IPS-NIHi11 (cell line): ENCODE measurements at regions not wholly inside any gene's neighbourhood (a gene's known extent, or its start where the extent isn't known, plus 50 kb on each side); places are given as distances from the start of the nearest gene placed in this dataset.
"Not testable (repeated sequence)": the region's sequence is repeated elsewhere in the genome, so short reads cannot be mapped to it uniquely, and the experiment has no call there.

Source experiments
- DNase-seq: peaks from one replicate; pipeline ENCODE4 v3.0.0; 2012; ENCODE audit warnings: mixed read lengths, low spot score

DNA sequence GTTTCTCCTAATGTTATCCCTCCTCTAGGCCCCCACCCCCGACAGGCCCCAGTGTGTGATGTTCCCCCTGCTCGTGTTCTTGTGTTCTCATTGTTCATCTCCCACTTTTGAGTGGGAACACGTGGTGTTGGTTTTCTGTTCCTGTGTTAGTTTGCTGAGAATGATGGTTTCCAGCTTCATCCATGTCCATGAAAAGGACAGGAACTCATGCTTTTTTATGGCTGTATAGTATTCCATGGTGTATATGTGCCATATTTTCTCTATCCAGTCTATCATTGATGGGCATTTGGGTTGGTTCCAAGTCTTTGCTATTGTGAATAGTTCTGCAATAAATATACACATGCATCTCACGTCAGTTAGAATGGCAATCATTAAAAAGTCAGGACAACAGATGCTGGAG lies 305.9 kb downstream of the MED10 start:
- not testable (repeated sequence) for DNase-seq

DNA sequence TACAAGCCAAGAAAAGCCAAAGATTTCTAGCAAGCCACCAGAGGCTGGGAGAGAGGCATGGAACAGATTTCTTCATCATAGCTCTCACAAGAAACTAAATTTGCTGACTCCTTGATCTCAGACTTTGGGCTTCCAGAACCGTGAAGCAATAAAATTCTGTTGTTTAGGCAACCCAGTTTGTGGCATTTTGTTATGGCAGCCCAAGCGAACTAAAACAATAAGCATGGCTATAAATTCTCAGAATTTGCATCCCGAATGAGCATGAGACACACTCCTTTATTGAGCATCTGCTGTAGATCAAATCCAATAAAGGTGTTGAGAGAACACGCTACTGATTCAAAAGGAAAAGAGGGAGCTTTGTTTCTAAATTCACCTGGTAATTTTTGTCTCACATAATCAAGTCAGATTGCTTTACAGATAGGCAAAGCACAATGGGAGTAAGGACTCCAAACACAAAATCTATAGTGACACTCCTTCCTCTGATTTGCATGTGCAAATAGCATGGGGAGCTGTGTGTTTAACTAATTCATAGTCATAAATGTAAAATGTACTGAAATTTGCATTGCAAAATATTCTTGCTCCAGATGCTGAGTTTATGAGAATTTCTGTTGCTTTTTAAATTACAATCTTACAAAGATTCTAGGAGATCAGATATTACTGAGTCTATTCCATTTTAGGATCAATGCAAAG lies 308.7 kb downstream of the MED10 start:
- no peak for DNase-seq

DNA sequence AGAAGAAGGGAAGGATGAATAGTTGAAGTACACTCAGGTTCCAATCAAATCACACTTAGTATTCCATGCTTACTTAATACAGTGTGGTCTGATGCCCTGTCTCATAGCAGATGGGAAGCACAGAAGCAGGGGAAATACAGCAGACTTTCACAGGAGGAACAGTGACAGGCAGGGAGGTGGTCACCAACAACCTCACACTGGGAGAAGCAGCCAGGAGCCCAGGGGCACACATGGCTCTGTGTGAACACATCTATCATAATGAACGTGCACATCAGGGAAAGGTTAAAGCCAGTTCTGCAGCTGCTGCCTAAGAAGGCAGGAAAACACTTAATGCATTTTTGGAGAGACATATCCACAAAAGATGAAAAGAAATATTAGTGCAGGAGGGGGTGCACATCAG lies 312.3 kb downstream of the MED10 start:
- DNase-seq: no peak

DNA sequence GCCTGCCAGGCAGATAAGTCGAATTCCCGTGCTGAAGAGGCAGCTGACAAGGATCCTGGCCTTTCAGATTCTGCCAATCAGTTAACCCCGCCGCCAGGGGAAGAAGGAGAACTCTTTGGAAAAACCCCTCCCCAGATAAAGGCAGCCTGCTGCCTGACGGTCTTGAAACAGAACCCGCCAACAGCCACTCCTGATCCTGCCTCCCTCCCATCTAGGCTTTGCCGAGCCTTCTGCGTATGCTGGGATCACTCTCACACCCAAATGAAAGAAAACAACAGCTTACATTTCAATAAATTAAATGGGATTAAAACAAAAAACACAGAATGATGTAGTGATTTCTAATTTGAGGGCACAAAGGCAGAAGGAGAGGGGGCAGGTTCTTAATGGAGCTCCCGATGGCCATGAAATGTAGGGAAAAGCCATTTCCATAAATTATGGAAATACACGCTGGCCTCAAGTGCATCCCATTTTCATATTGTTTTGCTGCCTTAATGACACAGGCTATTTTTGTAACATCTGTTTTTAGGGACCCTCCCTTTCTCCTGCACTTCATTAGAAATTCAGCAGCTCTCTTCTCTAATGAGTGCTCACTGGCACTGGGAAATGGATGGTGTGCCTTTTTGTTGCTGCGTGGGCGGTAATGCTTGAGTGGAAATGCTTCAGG lies 319.1 kb downstream of the MED10 start:
- DNase-seq: no peak

DNA sequence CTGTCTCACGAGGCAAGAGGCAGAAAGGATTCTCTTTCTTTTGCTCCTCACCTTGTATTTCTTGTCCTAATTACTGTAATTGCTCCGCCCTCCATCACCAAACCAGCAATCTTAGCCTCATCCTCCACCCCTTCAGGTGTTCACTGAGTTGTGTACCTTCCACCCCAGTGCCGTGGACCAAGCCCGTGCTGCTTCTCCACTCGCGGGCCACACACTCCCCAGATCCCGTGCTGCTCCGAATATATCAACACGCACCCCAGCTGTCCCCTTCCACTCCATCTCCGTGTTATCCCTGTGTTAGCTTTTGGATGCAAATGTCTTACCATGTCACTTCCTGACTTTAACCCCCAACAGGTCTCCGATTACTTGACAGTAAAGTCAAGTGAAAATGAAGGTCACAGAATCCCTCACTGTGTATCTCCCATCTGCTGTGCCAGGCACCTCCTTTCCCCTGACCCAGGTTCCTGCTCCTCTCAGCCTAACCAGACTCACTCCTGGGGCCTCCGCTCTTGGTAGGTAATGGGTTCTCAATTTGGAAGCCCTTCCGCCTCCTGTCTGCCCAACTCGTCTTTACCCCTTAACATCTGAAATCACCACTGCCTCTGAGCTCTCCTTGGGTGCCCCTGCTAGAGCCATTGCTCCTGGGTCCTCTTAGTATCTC lies 320.2 kb downstream of the MED10 start:
- no peak for DNase-seq

DNA sequence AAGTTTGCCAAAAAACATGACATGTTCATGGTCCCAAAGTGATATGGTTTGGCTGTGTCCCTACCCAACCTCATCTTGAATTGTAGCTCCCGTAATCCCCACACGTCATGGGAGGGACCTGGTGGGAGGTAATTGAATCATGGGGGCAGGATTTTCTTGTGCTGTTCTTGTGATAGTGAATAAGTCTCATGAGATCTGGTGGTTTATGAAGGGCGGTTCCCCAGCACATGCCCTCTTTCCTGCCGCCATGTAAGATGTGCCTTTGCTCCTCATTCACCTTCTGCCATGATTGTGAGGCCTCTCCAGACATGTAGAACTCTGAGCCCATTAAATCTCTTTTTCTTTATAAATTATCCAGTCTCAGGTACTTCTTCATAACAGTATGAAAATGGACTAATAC lies 322.1 kb downstream of the MED10 start:
- DNase-seq: no peak

DNA sequence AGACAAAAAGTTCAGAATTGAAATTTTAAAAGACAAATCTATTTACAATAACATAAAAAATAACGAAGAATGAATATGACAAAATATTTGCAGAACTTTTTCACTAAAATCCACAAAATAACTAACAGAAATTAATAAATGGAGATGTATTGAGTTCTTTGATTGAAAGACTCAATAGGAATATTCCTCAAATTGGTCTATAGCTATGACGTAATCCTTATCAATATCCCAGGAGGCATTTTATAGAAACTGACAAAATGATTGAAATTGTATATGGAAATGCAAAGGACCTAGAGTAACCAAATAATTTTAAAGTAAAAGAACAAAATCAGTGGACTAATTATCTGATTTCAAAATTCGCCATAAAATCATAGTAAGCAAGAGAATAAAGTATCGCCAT lies 328.7 kb downstream of the MED10 start:
- no peak for DNase-seq

DNA sequence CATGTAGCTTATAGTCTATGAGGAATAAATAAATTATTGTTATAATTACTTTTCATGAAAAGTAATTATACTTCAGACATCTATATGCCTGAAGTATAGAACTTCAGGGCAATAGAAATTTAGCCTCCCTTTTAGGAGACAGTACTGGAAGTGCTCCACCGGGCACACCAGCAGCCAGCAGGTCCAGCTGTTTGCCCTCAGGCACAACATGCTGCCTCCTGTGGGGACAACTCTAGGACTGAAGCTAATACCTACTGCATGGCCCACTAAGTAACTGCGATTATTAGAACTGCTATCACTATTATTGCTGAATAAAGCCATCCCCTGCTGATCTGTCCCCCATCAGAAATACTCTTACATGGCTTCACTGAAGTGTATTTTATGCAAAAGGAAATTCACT lies 329.6 kb downstream of the MED10 start:
- no peak for DNase-seq

DNA sequence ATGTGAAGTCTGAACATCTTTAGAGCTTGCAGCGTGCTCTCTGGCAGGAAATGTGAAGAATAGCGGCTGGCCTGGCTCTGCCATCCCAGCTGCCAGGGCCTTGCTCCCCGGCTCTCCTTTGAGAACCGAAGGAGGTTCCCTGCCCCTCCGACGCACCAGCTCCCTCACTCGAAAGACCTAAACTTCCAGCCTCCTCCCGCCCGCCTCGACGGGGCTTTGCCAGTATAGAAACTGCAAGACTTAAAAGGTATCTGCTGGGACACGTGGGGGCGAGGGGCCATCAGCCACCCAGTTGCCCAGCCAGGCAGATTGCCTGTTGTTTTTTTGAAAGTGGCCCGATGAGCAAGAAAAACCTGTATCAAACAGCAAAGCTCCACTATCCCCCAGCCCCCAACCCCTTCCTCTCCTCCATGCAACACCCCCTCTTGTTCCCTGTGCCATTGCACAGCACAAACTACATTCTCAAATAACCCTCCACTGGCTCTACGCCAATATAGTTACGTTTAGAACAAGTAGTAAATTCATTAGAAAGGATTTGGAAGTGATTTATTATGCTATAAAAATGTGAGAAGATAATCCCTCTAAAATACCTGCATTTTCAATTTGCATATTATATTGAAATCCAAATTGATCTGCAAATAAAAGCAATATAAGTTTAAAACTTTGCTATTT lies 331.9 kb downstream of the MED10 start:
- DNase-seq: no peak

DNA sequence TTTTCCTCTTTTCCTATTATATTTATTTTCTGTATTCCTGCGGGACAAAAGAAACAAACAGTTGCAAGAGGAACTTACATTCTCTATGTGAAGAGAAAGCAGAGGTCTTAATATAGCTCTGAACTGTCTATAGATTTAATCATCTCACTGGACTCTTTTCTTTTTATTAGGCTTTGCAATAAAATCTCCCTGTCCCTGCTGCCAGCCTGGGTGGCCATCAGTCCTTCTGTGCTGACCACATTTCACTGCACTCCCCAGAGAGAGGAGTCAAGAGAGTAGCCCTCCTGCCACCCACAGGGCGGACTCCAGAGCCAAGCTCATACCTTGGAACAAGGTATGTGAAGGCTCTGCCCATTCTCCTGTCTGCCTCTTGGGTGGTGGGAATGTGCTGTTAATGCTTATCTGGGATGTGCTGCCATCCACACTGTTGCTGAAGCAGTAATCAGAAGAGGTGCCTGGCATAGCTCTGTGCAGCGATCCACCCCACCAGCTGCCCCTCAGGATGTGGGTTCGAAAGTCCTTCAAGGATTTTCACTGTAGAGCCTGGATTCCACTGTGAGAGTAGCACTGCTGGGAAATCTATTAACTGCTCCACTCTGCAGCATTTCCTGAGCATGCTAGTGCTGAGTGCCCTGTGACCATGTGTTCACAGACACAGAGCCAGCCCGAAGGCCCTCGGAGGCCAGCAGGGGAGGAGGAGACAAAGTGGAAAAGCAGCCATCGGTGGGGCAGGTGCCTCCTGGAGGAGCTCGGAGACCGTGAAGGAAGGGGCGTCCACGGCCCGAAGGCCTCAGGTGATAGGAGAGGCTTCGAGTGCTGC lies 334.6 kb downstream of the MED10 start:
- no peak for DNase-seq

DNA sequence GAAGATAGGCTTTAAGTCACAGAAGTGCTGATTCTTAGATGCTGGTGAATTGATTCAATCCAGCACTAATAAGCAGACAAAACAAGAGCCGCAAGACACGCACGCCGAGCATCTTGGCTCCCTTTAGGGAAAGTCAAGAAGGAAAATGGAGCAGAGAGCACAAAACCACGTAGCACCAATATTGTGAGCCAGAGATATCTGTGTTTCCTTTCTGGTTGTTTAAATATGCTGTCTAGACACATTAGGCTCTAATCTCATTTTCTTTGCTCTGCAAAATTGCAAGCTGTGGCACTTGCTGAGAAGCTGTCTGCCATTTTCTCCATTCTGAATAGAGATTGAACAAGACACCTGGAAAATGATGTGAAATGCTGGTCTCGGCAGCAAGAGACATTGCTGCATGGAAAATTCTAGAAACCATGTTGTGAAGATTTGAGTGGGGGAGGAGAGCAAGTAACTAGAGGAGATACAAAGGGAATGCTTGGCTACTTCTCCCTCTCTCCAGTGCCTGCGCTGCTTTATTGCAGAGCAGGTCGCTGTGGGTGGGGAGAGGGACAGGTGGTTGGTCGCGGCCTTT lies 336.3 kb downstream of the MED10 start:
- no peak for DNase-seq

DNA sequence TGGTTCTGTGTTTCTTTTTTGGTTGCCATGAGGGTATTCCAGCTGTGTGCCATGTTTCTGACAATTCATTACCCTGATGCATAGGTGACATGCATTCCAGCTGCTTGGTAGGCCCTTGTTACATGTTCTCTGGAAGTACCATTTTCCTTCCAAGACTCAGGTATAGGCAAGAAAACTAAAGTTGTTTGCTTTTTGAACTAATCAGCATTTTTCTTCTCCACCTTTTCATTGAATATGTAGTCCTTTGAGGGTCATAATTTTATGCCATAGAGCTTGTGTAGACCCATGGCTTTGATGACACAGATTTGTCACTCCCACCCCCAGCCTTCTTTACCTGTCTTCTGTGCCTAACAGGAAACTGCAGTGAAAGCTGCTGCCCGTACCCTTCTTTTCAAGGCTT lies 339.2 kb downstream of the MED10 start:
- no peak for DNase-seq

DNA sequence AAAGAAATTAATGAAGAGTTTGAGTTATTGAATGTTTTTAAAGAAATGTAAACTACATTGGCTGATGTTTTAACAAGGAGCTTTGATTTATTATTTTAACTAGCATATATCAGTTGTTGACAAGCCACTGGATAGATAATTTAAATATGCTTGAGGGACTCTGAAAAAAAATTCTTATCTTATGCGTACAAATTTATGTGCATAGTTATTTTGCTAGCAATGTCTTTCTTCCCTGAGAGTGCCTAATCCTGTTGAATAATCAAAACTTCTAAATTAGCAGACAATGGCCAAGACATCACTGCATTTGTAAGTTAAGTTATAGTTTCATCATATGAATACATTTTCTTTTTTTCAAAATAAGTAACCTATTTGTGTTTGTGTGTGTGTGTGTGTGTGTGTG lies 342.3 kb downstream of the MED10 start:
- no peak for DNase-seq

DNA sequence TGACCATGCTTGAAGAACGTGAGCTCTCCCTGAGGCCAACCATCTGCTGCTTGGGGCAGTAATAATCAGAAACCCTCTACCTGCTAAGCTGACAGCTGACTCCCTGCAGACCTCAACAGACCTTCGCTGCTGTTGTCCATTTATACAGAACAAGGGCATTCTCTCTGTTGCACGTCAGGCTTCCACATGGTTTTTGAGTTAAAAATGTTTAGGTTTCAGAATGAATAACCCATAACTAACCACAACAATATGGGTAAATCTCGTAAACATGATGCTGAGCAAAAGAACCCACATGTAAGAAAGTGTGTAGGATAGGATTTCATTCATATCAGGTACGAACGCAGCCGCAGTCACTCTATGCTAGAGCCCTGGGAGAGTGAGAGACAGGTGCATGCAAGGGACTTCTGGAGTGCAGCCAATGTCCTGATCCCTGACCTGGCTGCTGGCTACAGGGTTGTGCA lies 348.5 kb downstream of the MED10 start:
- DNase-seq: no peak

DNA sequence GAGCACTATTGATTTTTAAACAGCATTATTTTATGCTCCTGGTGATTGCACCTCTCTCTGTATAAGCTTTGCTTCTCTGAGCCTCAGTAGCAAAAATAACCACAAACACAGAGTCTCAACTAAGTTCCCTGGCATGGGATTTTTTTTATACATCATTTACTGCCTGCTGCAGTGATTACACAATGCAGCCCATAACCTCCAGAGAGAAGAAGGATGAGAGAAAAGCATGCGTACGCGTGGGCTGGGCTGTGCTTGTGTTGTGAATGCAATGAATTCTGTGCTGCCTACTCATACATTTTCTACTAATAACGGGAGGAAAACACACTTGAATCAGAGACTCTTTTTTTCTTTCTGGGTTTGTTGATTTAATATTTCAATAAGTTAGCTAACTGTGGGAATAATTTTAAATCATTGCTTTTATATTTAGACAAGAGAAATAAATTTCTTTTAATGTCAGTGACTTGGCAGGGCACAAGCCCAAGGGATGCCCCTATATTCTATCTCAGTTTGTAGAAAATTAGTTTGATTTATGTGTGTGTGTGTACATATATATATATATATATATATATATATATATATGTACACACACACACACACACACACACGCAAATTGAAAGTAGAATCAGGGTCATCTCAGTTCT lies 351.5 kb downstream of the MED10 start:
- DNase-seq: no peak

DNA sequence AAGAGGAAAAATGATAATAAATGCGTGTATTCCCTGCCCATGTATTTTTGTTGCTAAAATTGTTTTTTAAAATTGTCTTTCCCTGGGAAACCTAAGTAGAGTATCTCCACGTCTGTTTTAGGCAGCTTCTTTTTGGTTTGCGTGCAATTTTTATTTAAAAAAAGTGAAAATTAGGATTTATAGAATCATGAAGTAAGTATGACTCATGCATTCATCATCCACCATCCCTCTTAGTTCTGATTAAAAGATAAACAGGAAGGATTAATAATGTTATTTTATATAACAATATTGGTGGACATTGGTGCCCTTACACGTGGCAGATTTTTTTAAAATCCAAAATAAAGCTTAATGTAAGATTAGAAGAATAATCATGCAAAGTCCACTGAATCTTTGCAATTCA lies 358.7 kb downstream of the MED10 start:
- DNase-seq: no peak

DNA sequence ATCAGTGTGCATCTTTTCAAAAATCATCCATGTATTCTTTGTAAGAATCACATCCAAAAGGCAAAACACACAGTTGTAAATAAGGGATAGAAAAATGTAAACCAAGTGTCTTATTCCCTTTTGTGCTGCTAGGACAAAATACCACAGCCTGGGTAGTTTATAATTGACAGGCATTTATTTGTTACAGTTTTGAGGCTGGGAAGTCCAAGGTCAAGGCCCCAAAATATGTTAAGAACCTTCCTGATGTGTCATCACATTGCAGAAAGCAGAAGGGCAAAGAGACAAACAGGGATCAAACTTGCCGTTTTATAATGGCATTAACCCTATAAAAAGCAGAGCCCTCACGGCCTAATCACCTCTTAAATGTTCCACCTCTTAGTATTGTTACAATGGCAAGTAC lies 364.8 kb downstream of the MED10 start:
- no peak for DNase-seq

DNA sequence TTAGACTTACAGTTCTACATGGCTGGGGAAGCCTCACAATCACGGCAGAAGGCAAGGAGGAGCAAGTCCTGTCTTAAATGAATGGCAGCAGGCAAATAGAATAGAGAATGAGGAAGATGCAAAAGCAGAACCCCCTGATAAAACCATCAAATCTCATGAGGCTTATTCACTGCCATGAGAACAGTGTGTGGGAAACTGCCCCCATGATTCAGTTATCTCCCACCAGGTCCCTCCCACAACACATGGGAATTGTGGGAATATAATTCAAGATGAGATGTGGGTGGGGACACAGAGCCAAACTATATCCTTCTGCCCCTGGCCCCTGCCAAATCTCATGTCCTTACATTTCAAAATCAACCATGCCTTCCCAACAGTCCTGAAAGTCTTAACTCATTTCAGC lies 367.1 kb downstream of the MED10 start:
- no peak for DNase-seq

DNA sequence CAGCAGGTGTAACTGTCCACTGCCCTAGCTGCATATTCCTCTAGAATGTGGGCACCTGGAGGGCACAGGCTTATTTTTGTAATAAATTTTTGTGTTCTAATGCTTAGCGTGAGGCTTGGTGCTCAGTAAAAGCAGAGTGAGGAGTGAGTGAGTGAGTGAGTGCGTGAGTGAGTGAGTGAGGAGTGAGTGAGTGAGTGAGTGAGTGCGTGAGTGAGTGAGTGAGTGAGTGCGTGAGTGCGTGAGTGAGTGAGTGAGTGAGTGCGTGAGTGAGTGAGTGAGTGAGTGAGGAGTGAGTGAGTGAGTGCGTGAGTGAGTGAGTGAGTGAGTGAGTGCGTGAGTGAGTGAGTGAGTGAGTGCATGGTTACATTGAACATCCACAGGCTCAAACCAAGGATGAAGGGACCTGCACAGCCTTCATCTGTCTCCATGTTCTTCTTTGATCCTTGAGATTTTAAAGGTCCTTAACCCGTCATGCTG lies 371.5 kb downstream of the MED10 start:
- no peak for DNase-seq

DNA sequence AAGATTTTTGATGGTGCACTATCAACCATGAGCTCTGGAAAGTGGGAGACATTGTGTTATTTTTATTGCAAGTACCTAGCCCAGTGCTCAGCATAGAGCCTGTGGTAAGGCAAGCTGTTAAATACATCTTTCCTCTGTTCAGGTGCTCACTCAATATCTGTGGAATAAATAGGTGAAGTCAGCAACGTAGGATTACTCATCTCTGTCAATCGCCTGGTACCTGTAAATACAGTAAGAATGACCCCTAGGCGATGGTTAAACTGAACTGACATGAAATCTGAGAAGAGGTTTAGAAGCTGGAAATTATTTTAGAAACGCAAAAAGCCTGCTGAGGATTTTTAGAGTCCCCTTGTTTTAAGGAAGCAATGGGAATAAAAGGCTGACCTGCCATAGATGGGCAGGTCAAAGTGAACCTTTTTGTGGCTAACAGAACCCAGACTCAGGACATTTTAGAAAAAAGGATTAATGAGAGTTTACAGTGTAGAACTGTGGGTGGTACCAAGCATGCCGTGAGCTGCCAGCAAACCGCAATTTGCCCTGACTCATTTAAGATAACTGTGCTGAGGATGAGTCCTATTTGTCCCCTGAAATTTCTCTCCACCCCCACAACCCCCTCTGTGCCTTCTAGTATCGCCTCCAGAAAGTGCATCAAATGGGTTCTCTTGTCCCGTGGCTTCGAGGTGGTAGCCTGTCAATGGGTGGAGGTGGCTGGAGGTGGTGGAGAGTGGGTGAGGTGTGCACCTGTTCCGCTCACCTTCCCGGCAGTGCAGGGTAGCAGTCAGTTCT lies 375.1 kb downstream of the MED10 start:
- DNase-seq: no peak
